ENCODE measurements at regions not wholly inside any gene's neighbourhood (a gene's known extent, or its start where the extent isn't known, plus 50 kb on each side); places are given as distances from the start of the nearest gene placed in this dataset.

DNA sequence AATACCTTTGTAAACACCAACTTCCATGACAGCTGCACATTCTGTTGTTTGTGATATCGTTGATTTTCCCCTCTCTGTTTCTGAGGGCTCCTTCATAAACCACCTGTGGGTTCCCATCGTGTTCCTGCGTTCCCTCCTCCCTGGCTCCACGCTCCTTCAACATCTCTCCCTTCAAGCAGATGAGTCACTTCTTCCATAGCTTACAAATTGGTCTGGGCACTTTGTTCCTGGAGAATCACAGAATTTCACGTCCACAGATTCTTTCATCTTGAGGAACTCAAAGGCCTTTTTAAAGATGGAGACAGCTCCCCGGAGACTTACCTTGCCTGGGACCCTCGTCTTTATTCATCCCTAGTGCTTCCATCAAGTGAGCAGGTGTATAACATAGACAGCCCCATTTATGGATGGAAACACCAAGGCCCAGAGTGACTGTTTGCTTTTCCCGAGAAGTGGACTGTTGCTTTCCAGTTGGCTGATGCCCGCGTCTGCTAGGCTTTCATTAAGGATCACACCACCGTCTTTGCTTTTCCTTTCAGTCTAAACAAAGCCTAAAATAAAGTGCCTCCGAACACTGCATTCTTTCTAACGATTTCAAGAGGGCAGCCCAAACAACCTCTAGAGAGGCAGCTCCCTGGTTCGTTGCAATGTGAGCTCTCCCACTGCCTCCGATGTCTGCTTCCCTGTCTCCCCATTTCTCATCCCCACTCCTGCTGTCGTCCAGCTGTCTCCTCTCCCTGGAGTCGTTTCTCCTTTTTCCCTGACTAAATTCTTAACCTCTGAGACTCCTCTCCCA lies 146.3 kb upstream of the STX18 start (continued):
- TF ChIP-seq, protein P1, sequence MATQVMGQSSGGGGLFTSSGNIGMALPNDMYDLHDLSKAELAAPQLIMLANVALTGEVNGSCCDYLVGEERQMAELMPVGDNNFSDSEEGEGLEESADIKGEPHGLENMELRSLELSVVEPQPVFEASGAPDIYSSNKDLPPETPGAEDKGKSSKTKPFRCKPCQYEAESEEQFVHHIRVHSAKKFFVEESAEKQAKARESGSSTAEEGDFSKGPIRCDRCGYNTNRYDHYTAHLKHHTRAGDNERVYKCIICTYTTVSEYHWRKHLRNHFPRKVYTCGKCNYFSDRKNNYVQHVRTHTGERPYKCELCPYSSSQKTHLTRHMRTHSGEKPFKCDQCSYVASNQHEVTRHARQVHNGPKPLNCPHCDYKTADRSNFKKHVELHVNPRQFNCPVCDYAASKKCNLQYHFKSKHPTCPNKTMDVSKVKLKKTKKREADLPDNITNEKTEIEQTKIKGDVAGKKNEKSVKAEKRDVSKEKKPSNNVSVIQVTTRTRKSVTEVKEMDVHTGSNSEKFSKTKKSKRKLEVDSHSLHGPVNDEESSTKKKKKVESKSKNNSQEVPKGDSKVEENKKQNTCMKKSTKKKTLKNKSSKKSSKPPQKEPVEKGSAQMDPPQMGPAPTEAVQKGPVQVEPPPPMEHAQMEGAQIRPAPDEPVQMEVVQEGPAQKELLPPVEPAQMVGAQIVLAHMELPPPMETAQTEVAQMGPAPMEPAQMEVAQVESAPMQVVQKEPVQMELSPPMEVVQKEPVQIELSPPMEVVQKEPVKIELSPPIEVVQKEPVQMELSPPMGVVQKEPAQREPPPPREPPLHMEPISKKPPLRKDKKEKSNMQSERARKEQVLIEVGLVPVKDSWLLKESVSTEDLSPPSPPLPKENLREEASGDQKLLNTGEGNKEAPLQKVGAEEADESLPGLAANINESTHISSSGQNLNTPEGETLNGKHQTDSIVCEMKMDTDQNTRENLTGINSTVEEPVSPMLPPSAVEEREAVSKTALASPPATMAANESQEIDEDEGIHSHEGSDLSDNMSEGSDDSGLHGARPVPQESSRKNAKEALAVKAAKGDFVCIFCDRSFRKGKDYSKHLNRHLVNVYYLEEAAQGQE (IDR thresholded peaks at IDR 0.05; ENCODE audit: low read depth, low read length): no peak
- TF ChIP-seq MAX (IDR thresholded peaks at IDR 0.05; ENCODE audit: low read depth): no peak

DNA sequence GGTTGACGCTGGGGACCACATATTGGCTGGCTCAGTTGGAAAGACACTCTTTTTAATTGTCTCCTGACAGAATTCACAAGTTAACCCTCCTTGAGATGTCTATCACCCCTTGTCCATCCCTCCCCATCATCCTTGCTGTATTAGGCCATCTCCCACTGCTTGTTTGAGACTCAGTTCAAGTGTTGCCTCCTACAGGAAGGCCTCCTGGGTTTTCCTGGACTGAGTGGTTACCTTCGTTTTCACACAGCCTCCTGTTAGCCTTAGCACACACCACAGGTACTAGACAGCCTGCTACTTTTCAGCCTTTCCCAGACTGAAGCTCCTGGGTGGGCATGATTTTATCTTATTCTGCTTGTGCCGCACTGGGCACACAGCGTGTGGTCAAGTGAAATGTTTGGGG lies 145.3 kb upstream of the STX18 start:
- WGBS (ENCODE audit: low lambda C conversion rate): 81% methylated on average over 4 of the region's 4 CpGs
- POLR2A ChIA-PET: no interaction called here
- no peaks in the 10 kb centered on the region for H3K9me2 ChIP-seq
- H3K36me3 ChIP-seq (replicated peaks in 1 of 2; ENCODE audit: control insufficient read depth in 1 of 2, insufficient read depth in 2 of 2, low read length in 1 of 2): no peaks in the 10 kb centered on the region
- CTCF ChIA-PET: interaction anchor here (1.3 kb wide), 1 partner anchor 42 kb away, joined by 3 read pairs; no protein-coding TSS in a partner anchor
- H3K9ac ChIP-seq: no peak overlapping the region
- no peaks in the 10 kb centered on the region for H3F3A ChIP-seq (replicated peaks; ENCODE audit: insufficient read depth)
- no peak overlapping the region for H3K4me3 ChIP-seq (ENCODE audit: low read depth in 2 of 2, low read length in 1 of 2)
- no peaks in the 10 kb centered on the region for H3K27me3 ChIP-seq (ENCODE audit: insufficient read depth)
- TF ChIP-seq RFX5 (IDR thresholded peaks at IDR 0.05; ENCODE audit: low read length) (no peak), RAD21 (IDR thresholded peaks at IDR 0.05; ENCODE audit: low read length) (no peak), MAX (IDR thresholded peaks at IDR 0.05; ENCODE audit: low read depth) (no peak), ELF1 (IDR thresholded peaks at IDR 0.05) (no peak), SMC3 (IDR thresholded peaks at IDR 0.05; ENCODE audit: low read depth, low read length) (no peak), USF1 (IDR thresholded peaks at IDR 0.05; ENCODE audit: borderline replicate concordance, low read depth) (no peak), FOSL2 (IDR thresholded peaks at IDR 0.05; ENCODE audit: borderline replicate concordance, low read depth) (no peak)
- DNase-seq: no peak
- H4K20me1 ChIP-seq (ENCODE audit: insufficient read depth): no peaks in the 10 kb centered on the region
- H3K9me3 ChIP-seq: no peaks in the 10 kb centered on the region
- H2AFZ ChIP-seq (ENCODE audit: low read depth): no peak overlapping the region
- H3K27ac ChIP-seq (ENCODE audit: low read depth in 2 of 2, low read length in 1 of 2): no peak overlapping the region
- H3K4me2 ChIP-seq: no peak overlapping the region
- H3K4me1 ChIP-seq (ENCODE audit: control insufficient read depth in 1 of 2, insufficient read depth in 2 of 2, low read depth in 1 of 2, low read length in 1 of 2): no peaks in the 10 kb centered on the region
- H3K79me2 ChIP-seq (ENCODE audit: insufficient read depth): no peaks in the 10 kb centered on the region

Data from SK-N-SH (cell line).